ENCODE measurements at regions not wholly inside any gene's neighbourhood (a gene's known extent, or its start where the extent isn't known, plus 50 kb on each side); places are given as distances from the start of the nearest gene placed in this dataset.

GRCh38 chr16:86342161-86342834 is 168.0 kb upstream of the FOXF1 start:
- Histone ChIP-seq H2AFZ (ENCODE audit: low read depth, low read length) (no peak overlapping the region), H3K4me3 (ENCODE audit: insufficient read depth, low read depth, low read length) (no peak overlapping the region), H3K36me3 (ENCODE audit: insufficient read depth, low read length) (no peaks in the 10 kb centered on the region), H3K4me2 (ENCODE audit: low read length) (no peak overlapping the region), H4K20me1 (ENCODE audit: insufficient read depth, low read length) (no peaks in the 10 kb centered on the region), H3K27me3 (ENCODE audit: insufficient read depth, low read length) (no peaks in the 10 kb centered on the region), H3K27ac (ENCODE audit: low read depth, low read length) (no peak overlapping the region), H3K4me1 (ENCODE audit: insufficient read depth, low read length) (peaks cover 29% of the 10 kb centered on the region), H3K9ac (ENCODE audit: low read length) (no peak overlapping the region), H3K9me3 (ENCODE audit: insufficient read depth, low read depth, low read length) (peaks cover 3% of the 10 kb centered on the region), H3K79me2 (ENCODE audit: insufficient read depth, low read length) (no peaks in the 10 kb centered on the region)
- Mint-ChIP-seq H3K4me1 (ENCODE audit: low read depth, unreplicated experiment) (peaks cover 4% of the 10 kb centered on the region), H3K4me3 (ENCODE audit: unreplicated experiment) (no peak overlapping the region), H3K9me3 (ENCODE audit: unreplicated experiment) (peaks cover 5% of the 10 kb centered on the region), H3K27me3 (ENCODE audit: low read depth, unreplicated experiment) (peaks cover 60% of the 10 kb centered on the region), H3K36me3 (ENCODE audit: low read depth, unreplicated experiment) (no peaks in the 10 kb centered on the region), H3K27ac (ENCODE audit: unreplicated experiment) (no peak overlapping the region)
- TF ChIP-seq CTCF (IDR thresholded peaks at IDR 0.05; ENCODE audit: insufficient read depth, low read depth, low read length): no peak
- no peak for TF ChIP-seq EZH2 (IDR thresholded peaks at IDR 0.05; ENCODE audit: insufficient read depth, low read length)
- no peak for FAIRE-seq
- DNase-seq (ENCODE audit: low read depth): no peak

GRCh38 chr16:86343027-86343795 is 167.1 kb upstream of the FOXF1 start:
- Mint-ChIP-seq H3K4me1 (ENCODE audit: low read depth, unreplicated experiment) (peaks cover 4% of the 10 kb centered on the region), H3K36me3 (ENCODE audit: low read depth, unreplicated experiment) (no peaks in the 10 kb centered on the region), H3K27ac (ENCODE audit: unreplicated experiment) (no peak overlapping the region), H3K27me3 (ENCODE audit: low read depth, unreplicated experiment) (peaks cover 67% of the 10 kb centered on the region), H3K9me3 (ENCODE audit: unreplicated experiment) (peaks cover 5% of the 10 kb centered on the region), H3K4me3 (ENCODE audit: unreplicated experiment) (no peak overlapping the region)
- peaks cover 2% of the 10 kb centered on the region for H3K27me3 ChIP-seq (ENCODE audit: insufficient read depth, low read length)
- peaks cover 3% of the 10 kb centered on the region for H3K9me3 ChIP-seq (ENCODE audit: insufficient read depth, low read depth, low read length)
- DNase-seq (ENCODE audit: low read depth) (peak; percentile 78), FAIRE-seq (no peak)
- H3K27ac ChIP-seq (ENCODE audit: low read depth, low read length): peak overlapping the region; percentile 39
- H3K4me3 ChIP-seq (ENCODE audit: insufficient read depth, low read depth, low read length): peak overlapping the region; percentile 8
- H3K79me2 ChIP-seq (ENCODE audit: insufficient read depth, low read length): no peaks in the 10 kb centered on the region
- H3K36me3 ChIP-seq (ENCODE audit: insufficient read depth, low read length): no peaks in the 10 kb centered on the region
- TF ChIP-seq CTCF (IDR thresholded peaks at IDR 0.05; ENCODE audit: insufficient read depth, low read depth, low read length) (no peak), EZH2 (IDR thresholded peaks at IDR 0.05; ENCODE audit: insufficient read depth, low read length) (no peak)
- H3K4me1 ChIP-seq (ENCODE audit: insufficient read depth, low read length): peaks cover 29% of the 10 kb centered on the region
- peak overlapping the region; percentile 76 for H3K4me2 ChIP-seq (ENCODE audit: low read length)
- H3K9ac ChIP-seq (ENCODE audit: low read length): peak overlapping the region; percentile 62
- H4K20me1 ChIP-seq (ENCODE audit: insufficient read depth, low read length): no peaks in the 10 kb centered on the region
- H2AFZ ChIP-seq (ENCODE audit: low read depth, low read length): peak overlapping the region; percentile 74

All from astrocyte (in vitro differentiated cells and primary cell).